GM12878 (cell line): ENCODE measurements at regions not wholly inside any gene's neighbourhood (a gene's known extent, or its start where the extent isn't known, plus 50 kb on each side); places are given as distances from the start of the nearest gene placed in this dataset.

ENCODE experiments used
- ATAC-seq: fragments of 200-7000 bp; cut with Tn5 transposase; 3 replicates; pipeline ENCODE4 v1.9.1; 2020; ENCODE audit warnings: mild to moderate bottlenecking, moderate library complexity
- BruUV-seq: library from RNA; stranded (reverse); fragments of 400-500 nt; replicated peaks from 2 replicates; lab custom pipeline; 2021; lab: Mats Ljungman, UMichigan
- CTCF ChIA-PET: fragments of 300-600 bp; sonication (Branson Sonifier 250); formaldehyde crosslinking; extraction: SDS; loops from one replicate; lab custom pipeline; 2021; ENCODE audit warnings: inconsistent platforms; lab: Yijun Ruan, JAX
- POLR2A ChIA-PET: fragments of 350-600 bp; formaldehyde crosslinking; extraction: SDS; loops from one replicate; lab custom pipeline; 2021; ENCODE audit warnings: inconsistent platforms; lab: Charles Lee
- RAD21 ChIA-PET: fragments of 300-600 bp; sonication (Branson Sonifier 250); formaldehyde crosslinking; loops from one replicate; lab custom pipeline; 2023; ENCODE audit warnings: antibody characterized with exemption; ENCODE audit not compliant: unreplicated experiment; lab: Charles Lee
- SMC1A ChIA-PET: fragments of 300-600 bp; sonication (Branson Sonifier 250); formaldehyde crosslinking; loops from one replicate; lab custom pipeline; 2023; ENCODE audit not compliant: unreplicated experiment, uncharacterized antibody; lab: Charles Lee
- DNase-seq: peaks from one replicate; pipeline ENCODE4 v3.0.0-alpha.2; 2011; ENCODE audit warnings: low read depth, low spot score
- FAIRE-seq: peaks from 3 replicates; lab custom pipeline; 2011; peaks lifted over from hg19 to GRCh38; lab: Jason Lieb, UNC
- H2AFZ ChIP-seq: 2 replicates; pipeline ENCODE4 v1.6.0; 2011; ENCODE audit warnings: low read depth, low read length, control low read depth; ENCODE audit not compliant: control insufficient read depth
- H3K27ac ChIP-seq: 2 replicates; pipeline ENCODE4 v1.5.1; 2011; ENCODE audit warnings: control low read depth; ENCODE audit not compliant: control insufficient read depth, insufficient read depth
- H3K27me3 ChIP-seq, 2 experiments: replicated peaks in 1 of 2; 2 replicates each; pipeline versions ENCODE4 v1.6.0 to v1.6.1; 2011; ENCODE audit warnings: low read length in 1 of 2; ENCODE audit not compliant: control insufficient read depth in 2 of 2, insufficient read depth in 2 of 2
- H3K36me3 ChIP-seq, 2 experiments: 2 replicates each; pipeline ENCODE4 v1.5.1; 2011; ENCODE audit warnings: low read length in 1 of 2; ENCODE audit not compliant: control insufficient read depth in 2 of 2, insufficient read depth in 2 of 2
- H3K4me1 ChIP-seq: 2 replicates; pipeline ENCODE4 v1.6.1; 2011; ENCODE audit warnings: mild to moderate bottlenecking, low read length, moderate library complexity, mixed read lengths; ENCODE audit not compliant: control insufficient read depth, insufficient read depth
- H3K4me2 ChIP-seq: 2 replicates; pipeline ENCODE4 v1.6.0; 2011; ENCODE audit warnings: control low read depth; ENCODE audit not compliant: control insufficient read depth, insufficient read depth
- H3K4me3 ChIP-seq: fragments of 200-600 bp; sonication (generic); 2 replicates; pipeline ENCODE4 v1.5.1; 2016
- H3K79me2 ChIP-seq: 2 replicates; pipeline ENCODE4 v1.6.0; 2011; ENCODE audit warnings: low read length; ENCODE audit not compliant: control insufficient read depth, insufficient read depth
- H3K9ac ChIP-seq: 2 replicates; pipeline ENCODE4 v1.8.0; 2011; ENCODE audit warnings: low read length, control low read depth, mixed read lengths; ENCODE audit not compliant: control insufficient read depth, insufficient read depth
- H3K9me3 ChIP-seq: replicated peaks from 3 replicates; pipeline ENCODE4 v1.5.1; 2011; ENCODE audit warnings: mild to moderate bottlenecking, low read length; ENCODE audit not compliant: control insufficient read depth, insufficient read depth
- H4K20me1 ChIP-seq: 2 replicates; pipeline ENCODE4 v1.6.0; 2011; ENCODE audit not compliant: control insufficient read depth, insufficient read depth
- DPF2 ChIP-seq: fragments of 450-650 bp; IDR thresholded peaks from 2 replicates; pipeline ENCODE4 v1.6.1; 2017; ENCODE audit warnings: mild to moderate bottlenecking
- HDGF ChIP-seq: fragments of 450-650 bp; IDR thresholded peaks from 2 replicates; pipeline ENCODE4 v1.6.1; 2016; ENCODE audit warnings: antibody characterized with exemption
- JUND ChIP-seq: IDR thresholded peaks from 2 replicates; pipeline ENCODE4 v1.6.1; 2012; ENCODE audit warnings: low read depth, mild to moderate bottlenecking, low read length, improper control_type of control experiment, moderate library complexity
- POLR2A ChIP-seq: IDR thresholded peaks from 2 replicates; pipeline ENCODE4 v1.6.1; 2011; ENCODE audit warnings: low read depth, mild to moderate bottlenecking, low read length
- RAD51 ChIP-seq: fragments of 450-650 bp; IDR thresholded peaks from 2 replicates; pipeline ENCODE4 v1.6.1; 2016; ENCODE audit warnings: moderate library complexity, mild to moderate bottlenecking, inconsistent platforms
- ZNF207 ChIP-seq: fragments of 450-650 bp; IDR thresholded peaks from 2 replicates; pipeline ENCODE4 v1.6.1; 2014; ENCODE audit warnings: antibody characterized with exemption, mild to moderate bottlenecking, borderline replicate concordance
- WGBS: methylation state at CpG from one replicate; pipeline ENCODE4 v1.1.6; 2016; ENCODE audit warnings: low lambda C conversion rate; ENCODE audit not compliant: insufficient replicate concordance, insufficient coverage; ENCODE audit errors: missing lambda C conversion rate; 5-methylcytosine and 5-hydroxymethylcytosine counted together
- in situ Hi-C: fragments of 300-500 bp; cut with MboI; formaldehyde crosslinking; loops from 9 replicates; pipeline ENCODE4 v1.14.3; 2018; ENCODE audit warnings: mixed read lengths
- intact Hi-C: fragments of 100-400 bp; cut with micrococcal nuclease; formaldehyde crosslinking; loops from one replicate; pipeline ENCODE4 v1.14.2; 2022; ENCODE audit not compliant: unreplicated experiment
- TF ChIP-seq, protein P1 (sequence below): IDR thresholded peaks from 2 replicates; pipeline ENCODE4 v1.6.1; 2011; ENCODE audit warnings: borderline replicate concordance, low read depth, mild to moderate bottlenecking, moderate library complexity, low read length; ENCODE audit not compliant: insufficient read depth, poor library complexity, severe bottlenecking
- TF ChIP-seq, protein P2 (sequence below): fragments of 450-650 bp; IDR thresholded peaks from 2 replicates; pipeline ENCODE4 v1.6.1; 2017; ENCODE audit warnings: borderline replicate concordance
- TF ChIP-seq, protein P3 (sequence below): IDR thresholded peaks from 2 replicates; pipeline ENCODE4 v1.6.1; 2012; ENCODE audit warnings: low read depth, low read length, improper control_type of control experiment

DNA sequence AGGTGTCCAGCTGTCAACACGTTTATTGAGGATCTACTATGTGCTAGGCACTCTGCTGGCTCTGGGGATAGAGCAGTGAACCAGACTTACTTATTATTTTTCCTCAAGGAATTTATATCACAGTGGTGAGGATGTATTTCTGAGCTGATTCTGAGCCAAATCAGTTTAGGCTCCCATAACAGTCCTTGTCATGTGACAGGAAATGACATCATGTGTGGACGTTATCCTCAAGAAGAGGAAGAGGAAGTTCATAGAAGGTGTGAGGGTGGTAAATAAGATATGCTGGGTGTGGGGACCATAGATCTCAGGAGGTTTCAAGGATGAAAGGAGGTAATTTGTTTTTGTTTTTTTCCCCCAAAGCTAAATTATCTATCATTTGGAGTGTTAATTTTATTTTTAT, 873.5 kb upstream of the EEF2KMT start (continued):
- no peak for TF ChIP-seq ZNF207
- no peak for TF ChIP-seq JUND
- TF ChIP-seq HDGF, result no peak

DNA sequence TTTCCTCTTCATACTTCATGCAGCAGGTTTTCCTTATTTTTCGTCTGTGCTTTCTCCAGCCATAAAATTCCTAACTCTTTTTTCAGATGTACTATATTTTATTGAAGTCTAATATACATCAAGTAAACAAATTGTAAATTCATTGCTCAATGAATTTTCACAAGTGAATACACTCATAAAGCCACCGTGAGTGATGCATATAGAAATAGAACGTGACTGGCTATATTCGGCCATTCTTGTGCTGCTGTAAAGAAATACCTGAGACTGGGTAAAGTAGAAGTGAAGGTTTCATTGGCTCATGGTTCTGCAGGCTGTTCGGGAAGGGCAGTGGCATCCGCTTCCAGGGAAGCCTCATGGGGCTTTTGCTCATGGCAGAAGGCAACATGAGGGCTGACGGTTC, 868.4 kb upstream of the EEF2KMT start:
- H3K36me3 ChIP-seq, result no peaks in the 10 kb centered on the region
- H4K20me1 ChIP-seq, result no peaks in the 10 kb centered on the region
- DNase-seq (no peak), ATAC-seq (no peak), FAIRE-seq (no peak)
- no TSS peak for BruUV-seq
- 48% methylated on average over 7 of the region's 7 CpGs for WGBS
- RAD21 ChIA-PET, result no interaction called here
- TF ChIP-seq POLR2A (no peak), DPF2 (no peak), RAD51 (no peak)
- TF ChIP-seq, protein P1, sequence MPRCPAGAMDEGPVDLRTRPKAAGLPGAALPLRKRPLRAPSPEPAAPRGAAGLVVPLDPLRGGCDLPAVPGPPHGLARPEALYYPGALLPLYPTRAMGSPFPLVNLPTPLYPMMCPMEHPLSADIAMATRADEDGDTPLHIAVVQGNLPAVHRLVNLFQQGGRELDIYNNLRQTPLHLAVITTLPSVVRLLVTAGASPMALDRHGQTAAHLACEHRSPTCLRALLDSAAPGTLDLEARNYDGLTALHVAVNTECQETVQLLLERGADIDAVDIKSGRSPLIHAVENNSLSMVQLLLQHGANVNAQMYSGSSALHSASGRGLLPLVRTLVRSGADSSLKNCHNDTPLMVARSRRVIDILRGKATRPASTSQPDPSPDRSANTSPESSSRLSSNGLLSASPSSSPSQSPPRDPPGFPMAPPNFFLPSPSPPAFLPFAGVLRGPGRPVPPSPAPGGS, result no peak
- TF ChIP-seq, protein P2, sequence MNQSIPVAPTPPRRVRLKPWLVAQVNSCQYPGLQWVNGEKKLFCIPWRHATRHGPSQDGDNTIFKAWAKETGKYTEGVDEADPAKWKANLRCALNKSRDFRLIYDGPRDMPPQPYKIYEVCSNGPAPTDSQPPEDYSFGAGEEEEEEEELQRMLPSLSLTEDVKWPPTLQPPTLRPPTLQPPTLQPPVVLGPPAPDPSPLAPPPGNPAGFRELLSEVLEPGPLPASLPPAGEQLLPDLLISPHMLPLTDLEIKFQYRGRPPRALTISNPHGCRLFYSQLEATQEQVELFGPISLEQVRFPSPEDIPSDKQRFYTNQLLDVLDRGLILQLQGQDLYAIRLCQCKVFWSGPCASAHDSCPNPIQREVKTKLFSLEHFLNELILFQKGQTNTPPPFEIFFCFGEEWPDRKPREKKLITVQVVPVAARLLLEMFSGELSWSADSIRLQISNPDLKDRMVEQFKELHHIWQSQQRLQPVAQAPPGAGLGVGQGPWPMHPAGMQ, result no peak
- TF ChIP-seq, protein P3, sequence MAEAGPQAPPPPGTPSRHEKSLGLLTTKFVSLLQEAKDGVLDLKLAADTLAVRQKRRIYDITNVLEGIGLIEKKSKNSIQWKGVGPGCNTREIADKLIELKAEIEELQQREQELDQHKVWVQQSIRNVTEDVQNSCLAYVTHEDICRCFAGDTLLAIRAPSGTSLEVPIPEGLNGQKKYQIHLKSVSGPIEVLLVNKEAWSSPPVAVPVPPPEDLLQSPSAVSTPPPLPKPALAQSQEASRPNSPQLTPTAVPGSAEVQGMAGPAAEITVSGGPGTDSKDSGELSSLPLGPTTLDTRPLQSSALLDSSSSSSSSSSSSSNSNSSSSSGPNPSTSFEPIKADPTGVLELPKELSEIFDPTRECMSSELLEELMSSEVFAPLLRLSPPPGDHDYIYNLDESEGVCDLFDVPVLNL, result no peak
- POLR2A ChIA-PET, result no interaction called here
- intact Hi-C loops, result no loop called here
- H3K27me3 ChIP-seq, result no peaks in the 10 kb centered on the region
- H3K27ac ChIP-seq, result no peak overlapping the region
- H3K9me3 ChIP-seq, result no peaks in the 10 kb centered on the region; the same call in 2 of the 3 replicates
- in situ Hi-C loops, result no loop called here
- H3K9ac ChIP-seq, result no peak overlapping the region
- SMC1A ChIA-PET, result no interaction called here
- no peaks in the 10 kb centered on the region for H3K4me1 ChIP-seq
- no peaks in the 10 kb centered on the region for H3K79me2 ChIP-seq
- no peak overlapping the region for H3K4me3 ChIP-seq
- H3K4me2 ChIP-seq, result no peak overlapping the region
- CTCF ChIA-PET, result no interaction called here
- no peak overlapping the region for H2AFZ ChIP-seq
